Ishikawa (cell line): ENCODE measurements at regions not wholly inside any gene's neighbourhood (a gene's known extent, or its start where the extent isn't known, plus 50 kb on each side); places are given as distances from the start of the nearest gene placed in this dataset.

ENCODE experiments used
- CEBPB ChIP-seq: IDR thresholded peaks from 2 replicates; pipeline ENCODE4 v1.6.1; 2012
- CREB1 ChIP-seq: IDR thresholded peaks from 2 replicates; pipeline ENCODE4 v1.6.1; 2012; ENCODE audit warnings: low read depth
- EGR1 ChIP-seq: IDR thresholded peaks from 2 replicates; pipeline ENCODE4 v1.6.1; 2012
- EP300 ChIP-seq: IDR thresholded peaks from 2 replicates; pipeline ENCODE4 v1.6.1; 2012; ENCODE audit warnings: borderline replicate concordance
- FOXM1 ChIP-seq: IDR thresholded peaks from 2 replicates; pipeline ENCODE4 v1.6.1; 2012; ENCODE audit warnings: low read depth, borderline replicate concordance
- MAX ChIP-seq: IDR thresholded peaks from 2 replicates; pipeline ENCODE4 v1.6.1; 2012
- NFIC ChIP-seq: IDR thresholded peaks from 2 replicates; pipeline ENCODE4 v1.6.1; 2012
- RAD21 ChIP-seq: IDR thresholded peaks from 2 replicates; pipeline ENCODE4 v1.6.1; 2012; ENCODE audit warnings: low read depth
- REST ChIP-seq: IDR thresholded peaks from 2 replicates; pipeline ENCODE4 v1.6.1; 2012; ENCODE audit warnings: low read depth, mild to moderate bottlenecking
- TAF1 ChIP-seq: IDR thresholded peaks from 2 replicates; pipeline ENCODE4 v1.6.1; 2012; ENCODE audit warnings: low read depth, mild to moderate bottlenecking
- TCF12 ChIP-seq: IDR thresholded peaks from 2 replicates; pipeline ENCODE4 v1.6.1; 2012; ENCODE audit warnings: low read depth
- TEAD4 ChIP-seq: IDR thresholded peaks from 2 replicates; pipeline ENCODE4 v1.6.1; 2012
- USF1 ChIP-seq: IDR thresholded peaks from 2 replicates; pipeline ENCODE4 v1.6.1; 2012
- YY1 ChIP-seq: IDR thresholded peaks from 2 replicates; pipeline ENCODE4 v1.6.1; 2012; ENCODE audit warnings: low read depth
- ZBTB7A ChIP-seq: IDR thresholded peaks from 2 replicates; pipeline ENCODE4 v1.6.1; 2012; ENCODE audit warnings: low read depth

GRCh38 chr2:9717886-9718451 is 87.2 kb upstream of the YWHAQ start:
- TF ChIP-seq TEAD4 (no peak), FOXM1 (no peak), EGR1 (no peak), NFIC (no peak), ZBTB7A (no peak)

GRCh38 chr2:9720352-9721093 is 89.7 kb upstream of the YWHAQ start:
- no peak for TF ChIP-seq FOXM1
- no peak for TF ChIP-seq EP300

GRCh38 chr2:9721344-9721743 is 90.5 kb upstream of the YWHAQ start:
- TF ChIP-seq CEBPB (no peak), CREB1 (no peak), EP300 (no peak), YY1 (no peak), TEAD4 (no peak), ZBTB7A (no peak), FOXM1 (no peak), TAF1 (no peak), TCF12 (no peak), EGR1 (no peak), REST (no peak), NFIC (no peak), USF1 (no peak), RAD21 (no peak), MAX (no peak)

GRCh38 chr2:9722451-9722850 is 91.7 kb upstream of the YWHAQ start:
- no peak for TF ChIP-seq USF1
- TF ChIP-seq NFIC, result no peak
- TF ChIP-seq TCF12, result no peak
- no peak for TF ChIP-seq TEAD4
- TF ChIP-seq ZBTB7A, result no peak
- no peak for TF ChIP-seq EGR1
- TF ChIP-seq RAD21, result no peak
- TF ChIP-seq FOXM1, result no peak
- TF ChIP-seq CEBPB, result no peak
- TF ChIP-seq CREB1, result no peak
- no peak for TF ChIP-seq YY1
- no peak for TF ChIP-seq MAX
- TF ChIP-seq REST, result no peak
- no peak for TF ChIP-seq EP300
- no peak for TF ChIP-seq TAF1

- TF ChIP-seq USF1 (no peak), TEAD4 (no peak), RAD21 (no peak), CREB1 (no peak), NFIC (no peak)
Measured at GRCh38 chr2:9724565-9724964, 93.8 kb upstream of the YWHAQ start.

- TF ChIP-seq ZBTB7A (no peak), YY1 (no peak), TAF1 (no peak), FOXM1 (no peak), USF1 (no peak), CREB1 (no peak), EGR1 (no peak), RAD21 (no peak), MAX (no peak), EP300 (no peak), TEAD4 (no peak), REST (no peak), TCF12 (no peak), CEBPB (no peak), NFIC (no peak)
Measured at GRCh38 chr2:9725106-9725505, 94.3 kb upstream of the YWHAQ start.
